ENCODE measurements at regions not wholly inside any gene's neighbourhood (a gene's known extent, or its start where the extent isn't known, plus 50 kb on each side); places are given as distances from the start of the nearest gene placed in this dataset.
"Not testable (repeated sequence)": the region's sequence is repeated elsewhere in the genome, so short reads cannot be mapped to it uniquely, and the experiment has no call there.

DNA sequence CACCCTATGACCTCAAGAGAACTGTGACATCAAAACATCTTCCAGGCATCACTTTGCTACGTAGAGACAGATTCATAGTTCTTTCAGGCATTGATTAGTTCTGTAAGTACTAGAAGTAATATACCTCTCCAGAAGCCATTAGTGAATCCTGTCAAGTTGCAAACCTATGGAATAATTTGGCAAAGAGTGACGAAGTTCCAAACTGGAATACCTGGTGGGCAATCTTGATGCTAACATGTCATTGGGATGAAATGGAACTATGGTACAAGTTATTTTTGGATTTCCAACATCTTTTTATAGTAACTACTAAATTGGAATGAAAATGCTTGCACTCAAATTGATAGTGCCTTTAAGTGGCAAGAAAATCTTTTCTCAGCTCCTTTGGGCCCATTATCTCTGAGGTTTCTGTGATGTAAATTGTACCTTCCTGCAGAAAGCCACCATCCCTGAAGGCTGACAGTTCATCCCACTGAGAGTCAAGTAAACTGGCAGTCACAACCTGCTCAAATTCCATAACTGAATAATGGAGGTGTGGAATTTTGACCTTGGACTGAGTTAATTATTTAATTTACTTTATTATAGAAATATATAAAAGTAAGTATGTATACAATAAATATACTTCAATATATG is 435.5 kb downstream of the DTWD2 start:
- DNase-seq (ENCODE audit: low read depth) = no peak

- DNase-seq (ENCODE audit: low read depth) = no peak
Measured at GRCh38 chr5:118552146-118552545, 436.2 kb downstream of the DTWD2 start.

DNA sequence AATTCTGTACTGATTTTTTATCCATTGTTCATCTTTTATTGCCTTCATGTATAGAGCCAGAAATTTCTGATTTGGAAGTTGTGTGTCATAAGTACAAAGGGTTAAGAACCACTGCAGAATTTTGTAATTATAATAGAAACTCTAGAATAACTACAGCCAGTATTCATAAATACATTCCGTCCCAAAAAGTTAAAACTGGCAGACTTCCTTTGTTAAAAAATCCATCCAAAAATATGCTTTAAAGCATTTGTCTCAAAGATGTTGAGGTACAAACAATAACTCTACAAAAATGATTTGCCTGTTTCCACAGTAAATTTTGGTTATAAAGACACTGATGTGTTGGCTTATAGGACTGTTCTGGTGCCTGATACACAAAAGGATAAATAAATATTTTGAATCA is 436.6 kb downstream of the DTWD2 start:
- DNase-seq (ENCODE audit: low read depth) = no peak

DNA sequence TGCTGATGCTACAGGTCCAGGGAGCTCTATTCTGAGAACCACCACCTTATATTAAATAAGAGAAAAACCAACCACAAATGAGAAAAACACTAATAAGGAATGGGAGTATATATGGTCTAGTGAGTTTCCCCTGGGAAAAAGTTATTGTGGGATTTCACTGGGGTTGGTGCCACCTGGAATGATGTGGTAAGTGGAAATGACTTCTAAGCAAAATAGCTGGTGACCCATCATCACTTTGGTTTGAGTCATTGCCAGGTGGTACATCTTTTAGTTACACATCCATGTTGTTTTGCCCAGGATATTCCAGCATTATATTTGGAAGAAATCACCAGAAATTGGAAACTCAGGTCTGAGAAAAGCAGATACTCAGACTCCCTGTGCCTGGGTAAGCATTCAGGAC is 437.3 kb downstream of the DTWD2 start:
- DNase-seq (ENCODE audit: low read depth) = no peak

DNA sequence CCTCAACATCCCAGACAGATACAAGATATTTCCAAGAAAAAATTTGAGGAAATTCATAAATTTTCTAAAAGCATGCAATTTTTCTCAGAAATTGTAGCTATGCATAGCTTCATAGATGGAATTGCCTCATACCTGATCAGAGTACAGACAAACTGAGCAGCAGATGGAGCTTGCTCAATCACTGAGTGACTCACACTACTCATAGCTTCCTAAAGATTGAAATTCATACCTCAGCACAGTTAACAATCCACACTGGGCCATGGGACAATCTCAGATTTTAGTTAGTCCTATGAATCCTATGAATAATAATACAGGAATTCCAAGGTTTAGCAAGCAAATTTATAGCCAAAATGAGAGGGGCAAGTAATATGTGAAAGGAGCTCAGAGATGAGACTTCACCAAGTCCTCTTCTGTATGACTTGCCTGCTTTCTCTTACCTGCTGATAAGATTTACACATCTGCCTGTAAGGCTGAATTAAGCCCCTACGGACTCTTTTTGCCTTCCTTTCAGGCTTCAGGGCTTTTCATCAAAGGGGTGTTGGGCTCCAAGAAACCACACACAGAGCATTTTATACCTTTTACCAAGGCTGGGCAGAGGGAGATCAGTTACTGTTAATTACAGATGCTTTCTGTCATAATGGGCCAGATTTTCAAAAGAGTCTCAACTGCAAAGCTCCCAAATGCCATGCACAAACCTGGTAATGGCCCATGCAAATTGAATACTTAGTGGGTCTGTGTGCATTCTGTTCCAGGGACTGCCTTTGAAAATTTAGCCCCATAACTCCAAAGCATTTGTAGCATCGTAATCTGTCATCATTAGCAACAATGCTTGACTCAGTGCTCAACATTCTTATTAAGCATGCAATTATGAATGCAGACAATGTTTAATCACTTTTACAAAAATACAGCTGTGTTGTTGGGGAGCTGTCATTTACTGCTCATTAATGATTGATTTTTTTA is 439.3 kb downstream of the DTWD2 start:
- DNase-seq (ENCODE audit: low read depth) = no peak

DNA sequence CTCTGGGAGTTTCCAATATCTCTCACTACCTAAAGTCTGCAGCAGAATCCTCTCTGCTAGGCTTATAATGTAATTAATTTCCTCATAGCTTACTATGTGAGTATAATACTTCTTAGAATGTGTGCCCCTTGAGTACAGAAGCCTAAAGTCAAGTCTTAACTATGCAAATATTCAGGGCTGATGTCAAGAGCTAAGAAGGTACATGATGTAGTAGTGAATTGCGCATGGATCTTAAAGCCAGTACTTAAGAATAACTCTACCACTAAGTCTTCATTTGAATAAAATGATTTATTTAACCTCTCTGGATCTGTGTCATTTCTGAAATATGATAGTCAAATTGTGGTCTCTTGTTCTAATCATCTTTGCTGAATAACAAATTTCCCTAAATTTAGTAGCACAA is 442.9 kb downstream of the DTWD2 start:
- no peak for DNase-seq (ENCODE audit: low read depth)

DNA sequence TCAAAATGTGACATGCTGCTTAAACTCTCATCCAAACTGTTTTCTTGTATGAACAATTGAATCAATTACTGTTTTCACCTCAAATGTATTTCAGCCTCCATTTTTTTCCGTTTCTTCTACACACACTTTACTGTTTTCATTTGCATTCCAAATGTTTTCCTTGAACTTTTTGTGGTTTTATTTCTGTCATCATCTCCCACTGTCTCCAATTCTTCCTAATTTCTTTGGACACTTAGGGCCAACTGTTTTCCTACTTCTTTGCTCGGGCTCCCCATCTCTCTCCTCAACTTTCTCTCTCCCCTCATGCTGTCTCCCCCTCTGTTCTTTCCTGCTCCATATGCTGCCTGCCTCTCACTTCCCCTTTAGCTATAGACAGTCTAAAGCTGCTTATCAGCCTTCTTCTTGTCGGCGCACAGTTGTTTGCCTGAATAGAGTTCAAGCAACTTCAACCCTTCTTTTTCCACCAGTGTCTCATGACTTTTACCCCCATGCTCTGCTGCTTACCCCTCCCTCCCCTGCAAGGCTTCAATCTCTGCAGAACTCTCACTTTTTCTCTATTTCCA is 443.4 kb downstream of the DTWD2 start:
- DNase-seq (ENCODE audit: low read depth) = no peak

- no peak for DNase-seq (ENCODE audit: low read depth)
Measured at GRCh38 chr5:118533923-118534322, 454.4 kb downstream of the DTWD2 start.

DNA sequence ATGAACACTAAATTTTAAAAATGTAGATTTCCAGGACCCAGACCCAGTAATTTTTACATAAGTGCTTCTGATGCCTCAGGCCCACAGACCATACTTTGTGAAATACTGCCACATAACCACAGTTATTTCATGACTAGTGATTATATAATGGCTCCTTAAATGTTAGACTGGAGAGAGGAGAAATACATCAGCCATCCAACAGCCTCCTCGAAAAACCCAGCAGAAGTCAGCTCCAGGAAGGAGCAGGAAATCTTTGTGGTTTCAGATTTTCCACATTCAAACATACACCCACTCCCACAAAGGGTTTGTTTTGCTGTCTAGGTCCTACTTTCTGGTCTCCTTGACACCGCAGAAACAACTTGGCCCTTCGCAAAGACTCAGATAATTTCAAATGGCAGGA is 455.2 kb downstream of the DTWD2 start:
- DNase-seq (ENCODE audit: low read depth) = no peak

- DNase-seq (ENCODE audit: low read depth) = no peak
Measured at GRCh38 chr5:118531276-118531675, 457.1 kb downstream of the DTWD2 start.

DNA sequence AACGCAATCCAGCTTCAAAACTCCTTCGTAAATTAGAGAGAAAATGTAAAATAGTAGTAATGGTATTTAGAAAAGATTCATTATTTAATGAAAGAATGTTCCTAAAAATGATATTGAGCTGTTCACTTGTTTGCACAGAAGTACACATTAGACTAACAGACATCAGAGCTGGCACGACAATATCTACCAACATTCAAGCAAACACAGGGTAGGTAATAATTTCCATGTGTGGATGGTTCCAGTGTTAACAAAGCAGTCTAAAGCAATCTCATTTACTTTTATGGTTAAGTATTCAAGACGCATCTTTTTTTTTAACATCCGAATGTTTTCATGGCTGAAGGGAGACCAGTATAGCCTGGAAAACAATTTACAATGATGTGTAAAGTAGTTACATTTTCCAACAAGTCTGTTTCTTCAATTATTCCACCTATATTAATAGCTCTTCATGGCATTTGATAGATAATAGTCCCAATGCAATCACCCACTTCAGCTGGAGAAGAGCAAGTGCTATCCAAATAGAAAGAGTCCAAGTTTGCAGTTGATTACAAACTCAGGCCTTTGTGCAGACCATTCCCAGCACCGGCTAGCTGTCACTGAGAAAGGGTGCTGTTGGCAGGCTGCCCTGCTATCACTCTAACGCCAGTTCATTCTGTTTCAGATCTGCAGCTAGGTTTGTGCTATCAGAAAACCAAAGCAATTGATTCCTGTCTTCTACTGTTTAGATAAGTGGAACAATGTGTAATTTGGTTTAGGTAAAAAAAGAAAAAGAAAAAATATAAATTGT is 458.8 kb downstream of the DTWD2 start:
- DNase-seq (ENCODE audit: low read depth) = no peak

DNA sequence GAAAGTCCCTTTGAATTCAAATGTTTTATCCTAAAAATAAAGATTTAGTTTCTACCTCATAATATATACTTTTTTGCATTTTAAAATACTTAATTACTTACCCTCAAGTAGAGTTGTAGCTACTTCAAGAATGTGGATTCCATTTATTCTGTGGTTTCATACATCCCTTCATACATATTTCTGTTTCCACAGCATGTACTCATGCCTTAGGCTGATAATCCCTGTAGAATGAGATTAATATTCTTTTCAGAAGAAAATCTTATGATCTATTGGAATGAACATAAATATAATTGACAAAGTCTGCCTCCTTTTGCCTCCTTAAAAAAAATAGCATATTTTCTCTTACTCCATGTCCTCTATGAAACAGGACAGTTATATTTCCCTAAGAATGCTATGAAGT is 465.7 kb downstream of the DTWD2 start:
- no peak for DNase-seq (ENCODE audit: low read depth)

GRCh38 chr5:118520771-118521415 is 467.5 kb downstream of the DTWD2 start:
- no peak for DNase-seq (ENCODE audit: low read depth)

- DNase-seq (ENCODE audit: low read depth) = no peak
Measured at GRCh38 chr5:118519466-118519865, 468.9 kb downstream of the DTWD2 start.

DNA sequence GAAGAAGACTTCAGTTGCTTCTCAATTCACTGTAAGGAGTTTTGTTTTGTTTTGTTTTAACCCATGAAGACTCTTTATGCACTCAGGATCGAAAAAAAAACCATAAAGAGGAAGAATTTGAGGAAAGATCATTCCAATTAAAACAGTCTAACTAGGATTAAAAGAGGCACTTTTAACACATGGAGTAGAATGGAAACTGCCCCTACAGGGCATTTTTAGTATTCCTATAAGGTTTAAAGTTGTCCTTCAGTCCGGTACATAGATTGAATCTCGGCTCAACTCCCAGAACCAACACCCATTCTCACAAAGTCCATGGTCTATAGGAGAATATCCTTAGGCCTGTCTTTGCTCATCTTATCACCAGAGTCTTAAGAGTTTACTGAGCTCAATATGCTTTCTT is 469.6 kb downstream of the DTWD2 start:
- no peak for DNase-seq (ENCODE audit: low read depth)

DNA sequence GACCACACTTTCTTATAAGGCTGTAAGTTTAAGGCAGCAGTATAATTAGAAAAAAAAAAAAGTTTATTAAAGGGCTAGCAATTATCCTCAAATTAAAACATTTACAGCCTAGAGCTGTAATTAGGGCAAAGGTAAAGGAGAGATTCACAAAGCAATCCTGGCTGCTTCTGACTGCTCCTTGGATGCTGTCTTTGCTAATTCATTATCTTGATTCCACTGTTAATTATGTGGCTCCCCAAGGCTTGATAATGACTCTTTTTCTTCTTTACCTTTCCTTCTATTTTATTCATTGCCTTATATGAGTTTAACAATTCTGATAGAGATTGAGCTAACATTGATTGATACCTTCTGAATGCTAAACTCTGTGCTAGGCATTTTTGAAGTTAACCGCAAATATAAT is 476.5 kb downstream of the DTWD2 start:
- no peak for DNase-seq (ENCODE audit: low read depth)

- DNase-seq (ENCODE audit: low read depth) = no peak
Measured at GRCh38 chr5:118506217-118506852, 482.0 kb downstream of the DTWD2 start.

DNA sequence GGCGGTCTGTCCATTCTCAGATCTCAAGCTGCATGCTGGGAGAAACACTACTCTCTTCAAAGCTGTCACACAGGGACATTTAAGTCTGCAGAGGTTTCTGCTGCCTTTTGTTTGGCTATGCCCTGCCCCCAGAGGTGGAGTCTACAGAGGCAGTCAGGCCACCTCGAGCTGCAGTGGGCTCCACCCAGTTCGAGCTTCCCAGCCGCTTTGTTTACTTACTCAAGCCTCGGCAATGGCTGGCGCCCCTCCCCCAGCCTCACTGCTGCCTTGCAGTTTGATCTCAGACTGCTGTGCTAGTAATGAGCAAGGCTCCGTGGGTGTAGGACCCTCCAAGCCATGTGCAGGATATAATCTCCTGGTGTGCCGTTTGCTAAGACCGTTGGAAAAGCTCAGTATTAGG is 486.1 kb downstream of the DTWD2 start:
- not testable (repeated sequence) for DNase-seq (ENCODE audit: low read depth)

GRCh38 chr5:118491351-118491750 is 497.0 kb downstream of the DTWD2 start:
- no peak for DNase-seq (ENCODE audit: low read depth)

- DNase-seq (ENCODE audit: low read depth) = no peak
Measured at GRCh38 chr5:118486647-118487225, 501.6 kb downstream of the DTWD2 start.

DNA sequence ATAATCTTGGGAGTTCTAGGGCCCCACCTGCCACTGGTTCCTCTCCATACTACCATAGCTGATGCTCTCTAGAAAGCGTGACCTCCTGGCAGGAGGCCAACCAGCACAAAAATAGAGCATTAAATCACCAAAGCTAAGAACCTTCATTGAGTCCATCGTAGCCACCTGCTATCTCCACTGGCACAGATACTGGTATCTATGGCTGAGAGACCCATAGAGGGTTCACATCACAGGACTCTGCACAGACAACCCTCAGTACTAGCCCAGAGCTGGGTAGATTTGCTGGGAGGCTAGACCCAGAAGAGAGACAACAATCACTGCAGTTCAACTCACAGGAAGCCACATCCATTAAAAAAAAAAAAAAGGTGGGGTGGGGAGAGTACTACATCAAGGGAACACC is 509.1 kb downstream of the DTWD2 start:
- DNase-seq (ENCODE audit: low read depth) = no peak

All from M059J (cell line).